Mammary epithelial cell (primary cell): ENCODE measurements at regions not wholly inside any gene's neighbourhood (a gene's known extent, or its start where the extent isn't known, plus 50 kb on each side); places are given as distances from the start of the nearest gene placed in this dataset.

Experiments used
- CTCF ChIP-seq, 2 donors: IDR thresholded peaks in 1 of 2; conservative IDR thresholded peaks in 1 of 2; 2 replicates each; pipeline ENCODE4 v1.5.1; 2011 to 2012; ENCODE audit warnings: inconsistent platforms in 2 of 2, low read length in 2 of 2, mild to moderate bottlenecking in 2 of 2, control low read depth in 1 of 2, low read depth in 1 of 2; ENCODE audit not compliant: insufficient read depth in 1 of 2; ENCODE audit errors: extremely low read depth in 1 of 2
- EZH2 ChIP-seq: IDR thresholded peaks from 2 replicates; pipeline ENCODE4 v1.6.1; 2012; ENCODE audit warnings: low read length, inconsistent platforms, borderline replicate concordance

GRCh38 chr15:62912282-62912681, 130.3 kb upstream of the TPM1 start:
- TF ChIP-seq CTCF (conservative IDR thresholded peaks at IDR 0.05 in 1 of 2, IDR thresholded peaks at IDR 0.05 in 1 of 2; ENCODE audit: extremely low read depth in 1 of 2, insufficient read depth in 1 of 2, low read depth in 1 of 2, low read length in 2 of 2) (no peak), EZH2 (no peak)
